Stimulated activated CD4-positive, alpha-beta T cell treated with anti-CD3 and anti-CD28 coated beads, Interleukin-12 subunit alpha, Interleukin-12 subunit beta, amount 100 ng/mL, for 4 hours (primary cell): ENCODE measurements at regions not wholly inside any gene's neighbourhood (a gene's known extent, or its start where the extent isn't known, plus 50 kb on each side); places are given as distances from the start of the nearest gene placed in this dataset.
"Not testable (repeated sequence)": the region's sequence is repeated elsewhere in the genome, so short reads cannot be mapped to it uniquely, and the experiment has no call there.

Experiments
- DNase-seq: peaks from one replicate; pipeline ENCODE4 v3.0.0-alpha.2; 2020

DNA sequence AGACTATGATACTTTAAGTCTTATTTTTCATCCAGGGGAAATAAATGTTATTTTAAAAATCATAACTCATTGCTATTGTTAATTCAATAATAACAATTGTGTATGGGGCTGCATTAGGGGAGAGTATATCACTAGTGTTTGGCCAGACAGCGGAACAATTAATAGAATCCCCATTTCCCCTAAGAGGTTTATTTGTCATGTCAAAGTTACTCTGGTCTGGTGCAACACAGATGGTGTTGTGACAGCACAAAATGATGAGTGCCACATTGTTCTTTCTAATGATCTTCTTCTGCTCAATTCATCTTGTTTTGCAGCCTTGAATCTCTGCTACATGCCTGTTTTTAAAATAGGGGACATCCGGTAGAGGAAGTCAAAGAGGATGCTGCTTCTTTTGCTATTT is 351.6 kb downstream of the NSUN3 start:
- DNase-seq = no peak

DNA sequence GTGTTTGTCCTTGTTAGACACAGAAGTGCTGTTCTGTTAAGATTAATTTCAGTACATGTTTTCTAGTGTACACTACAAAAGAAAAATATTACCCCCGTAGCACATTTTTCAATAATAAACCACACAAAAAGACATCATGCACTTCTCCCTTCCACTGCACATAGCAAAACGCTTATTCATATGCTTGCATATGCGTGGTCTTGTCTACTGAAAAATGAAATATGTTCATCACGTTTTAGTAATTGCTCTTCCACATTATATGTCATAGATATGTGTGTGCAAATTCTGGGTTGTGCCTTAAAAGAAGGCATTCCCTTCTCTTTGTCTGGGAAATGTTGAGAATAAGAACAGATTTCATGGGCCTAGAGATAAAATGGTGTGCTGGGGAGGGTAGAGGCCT is 353.9 kb downstream of the NSUN3 start:
- DNase-seq = no peak

DNA sequence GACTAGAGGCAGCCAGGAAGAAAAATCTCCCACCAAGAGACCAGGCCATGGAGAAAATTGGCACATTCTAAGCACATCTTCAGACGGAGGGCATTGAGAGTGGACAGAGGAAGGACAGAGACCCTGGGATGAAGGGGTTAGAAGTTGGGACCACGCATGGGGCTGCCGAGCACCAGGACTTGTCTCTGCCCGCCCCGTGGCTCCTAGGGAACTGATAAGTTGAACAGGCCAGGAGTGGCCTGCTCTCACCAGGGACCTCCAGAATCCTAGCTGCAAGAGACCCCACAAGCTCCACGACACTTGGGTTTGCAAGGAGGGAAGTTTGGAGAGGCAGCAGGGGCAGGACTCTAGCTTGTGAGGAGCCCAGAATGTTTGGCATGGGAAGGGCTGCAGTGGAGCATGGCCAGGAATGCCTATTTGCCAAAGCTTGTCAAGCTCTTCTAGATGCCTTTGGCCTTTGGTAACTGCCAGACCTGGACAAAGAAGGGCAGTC is 355.1 kb downstream of the NSUN3 start:
- no peak for DNase-seq

DNA sequence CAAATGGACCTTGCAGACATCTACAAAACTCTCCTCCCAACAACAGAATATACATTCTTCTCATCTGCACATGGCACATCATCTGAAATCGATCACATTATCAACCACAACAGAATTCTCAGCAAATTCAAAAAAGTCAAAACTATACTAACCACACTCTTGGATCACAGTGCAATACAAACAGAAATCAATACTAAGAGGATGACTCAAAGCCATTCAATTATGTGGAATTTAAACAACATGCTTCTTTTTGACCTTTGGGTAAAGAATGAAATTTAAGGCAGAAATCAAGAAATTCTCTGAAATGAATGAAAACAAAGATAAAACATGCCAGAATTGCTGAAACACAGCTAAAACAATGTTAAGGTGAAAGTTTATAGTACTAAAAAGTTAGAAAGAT is 358.1 kb downstream of the NSUN3 start:
- DNase-seq = no peak

DNA sequence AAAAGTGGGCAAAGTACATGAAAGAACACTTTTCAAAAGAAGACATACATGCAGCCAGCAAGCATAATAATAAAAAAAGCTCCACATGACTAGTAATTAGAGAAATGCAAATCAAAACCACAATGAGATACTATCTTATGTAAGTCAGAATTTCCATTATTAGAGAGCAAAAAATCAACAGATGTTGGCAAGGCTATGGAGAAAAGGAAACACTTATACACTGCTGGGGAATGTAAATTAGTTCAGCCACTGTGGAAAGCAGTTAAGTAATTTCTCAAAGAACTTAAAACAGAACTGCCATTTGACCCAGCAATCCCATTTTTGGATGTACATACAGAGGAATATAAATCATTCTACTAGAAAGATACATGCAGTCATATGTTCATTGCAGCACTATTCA is 360.7 kb downstream of the NSUN3 start:
- no peak for DNase-seq

DNA sequence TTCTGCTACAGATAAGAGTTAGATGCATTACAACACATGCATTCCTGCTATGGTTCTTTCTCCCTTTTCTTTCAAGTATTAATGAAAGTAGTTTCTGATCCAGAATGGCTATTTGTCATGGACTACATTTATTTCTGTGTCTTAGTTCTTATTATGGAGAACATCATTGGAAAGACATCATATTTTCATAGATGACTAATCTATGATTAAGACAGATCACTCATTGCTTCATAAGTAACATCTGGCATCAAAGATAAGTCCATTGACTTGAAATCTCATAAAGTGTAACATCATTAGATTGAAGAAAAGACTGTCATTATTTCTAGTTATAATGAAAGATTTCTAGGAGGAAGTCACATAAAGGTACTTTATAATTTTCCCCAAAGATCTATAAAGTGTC is 366.7 kb downstream of the NSUN3 start:
- DNase-seq = no peak

DNA sequence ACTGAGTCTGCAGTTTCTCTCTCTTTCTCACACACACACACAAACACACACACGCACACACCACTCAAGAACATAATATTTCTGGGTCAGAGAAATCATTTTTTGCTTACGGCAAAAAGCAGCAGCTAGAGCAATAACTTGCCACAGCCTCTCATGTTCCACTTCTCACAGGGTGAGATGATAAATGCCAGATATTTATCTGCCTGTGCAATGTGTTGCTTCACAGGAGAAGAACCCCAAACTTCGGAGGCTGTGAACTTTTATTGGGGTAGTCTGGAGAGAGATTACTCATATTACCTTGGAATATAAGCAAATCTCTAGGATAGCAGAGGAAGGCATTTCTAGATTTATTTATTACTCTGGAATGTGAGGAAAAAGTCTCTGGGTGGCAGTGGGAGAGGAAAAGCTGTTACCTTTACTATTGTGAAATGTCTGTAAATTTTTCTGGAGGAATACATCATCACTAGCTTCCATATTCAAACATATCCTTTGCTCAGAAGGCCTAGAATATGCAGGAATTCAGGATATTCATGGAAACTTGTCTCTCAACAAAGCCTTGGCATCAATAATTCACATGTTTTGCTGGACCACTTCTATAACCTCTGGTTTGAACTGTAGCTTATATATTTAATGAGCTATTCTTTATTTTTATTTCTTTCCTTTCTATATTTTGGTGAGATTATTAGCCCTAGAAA is 369.2 kb downstream of the NSUN3 start:
- no peak for DNase-seq

DNA sequence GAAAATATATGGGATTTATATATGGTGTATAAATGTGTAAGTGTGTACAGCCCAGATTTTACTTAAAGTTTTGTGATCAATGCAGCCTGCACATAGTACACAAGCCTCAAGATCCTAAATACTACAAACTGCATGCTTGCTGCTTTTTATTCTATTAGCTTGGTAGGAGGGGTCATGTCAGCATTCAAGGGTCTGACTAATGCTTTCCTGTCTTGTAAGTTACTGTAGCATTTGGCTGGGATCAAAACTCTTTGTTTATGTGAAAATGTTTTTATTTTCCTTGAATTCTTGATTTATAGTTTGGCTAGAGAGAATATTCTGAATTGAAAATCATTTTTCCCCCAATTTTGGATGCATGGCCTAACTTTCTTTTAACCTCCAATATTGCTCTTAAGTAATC is 370.9 kb downstream of the NSUN3 start:
- no peak for DNase-seq

DNA sequence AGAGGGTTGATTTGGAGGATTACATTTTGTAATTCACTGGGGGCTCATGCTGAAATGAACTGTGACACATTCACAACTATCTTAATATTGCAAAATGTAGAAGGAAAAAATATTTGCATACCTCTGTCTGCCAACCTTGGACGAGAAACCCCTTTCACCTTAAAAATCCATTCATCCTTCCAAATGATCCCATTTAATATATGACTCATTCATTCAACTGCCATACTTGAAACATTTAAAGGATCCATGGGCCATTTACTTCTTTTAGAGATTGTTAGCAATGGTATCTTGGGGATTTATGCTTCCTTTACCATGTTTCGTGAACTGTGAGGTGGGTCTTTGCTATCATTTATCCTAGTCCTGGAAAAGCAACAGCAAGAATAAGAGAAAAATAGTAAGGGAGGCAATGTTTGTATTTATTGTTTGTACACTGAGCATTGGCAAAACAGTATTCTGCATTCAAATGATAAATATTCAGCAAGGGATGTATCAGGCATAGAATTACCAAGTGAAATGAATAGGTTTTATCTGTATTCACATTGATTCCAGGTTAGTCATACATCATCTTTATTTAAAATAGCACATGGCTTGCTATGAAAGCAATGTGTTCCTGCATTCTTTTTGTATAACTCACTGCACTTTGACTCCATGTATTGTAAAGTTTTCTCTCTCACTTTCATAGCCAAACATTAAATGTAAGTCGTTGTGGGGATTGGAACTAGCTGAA is 378.1 kb downstream of the NSUN3 start:
- no peak for DNase-seq

DNA sequence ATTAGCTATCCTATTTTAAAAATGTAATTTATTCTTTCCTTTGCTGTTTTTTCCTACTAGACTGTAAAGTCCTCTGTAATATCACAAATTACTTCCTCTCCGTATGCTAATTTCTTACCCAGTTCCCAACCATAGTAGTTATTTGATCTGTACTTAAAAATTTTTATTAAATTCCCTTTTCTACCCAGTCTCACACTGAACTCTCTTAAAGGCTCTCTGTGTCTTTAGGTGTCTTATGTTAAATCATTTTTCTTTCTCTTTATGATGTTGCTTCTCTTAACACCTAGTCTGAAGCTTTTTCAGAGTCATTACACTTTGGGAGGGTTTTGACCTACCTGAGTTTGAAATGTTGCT is 378.6 kb downstream of the NSUN3 start:
- no peak for DNase-seq

DNA sequence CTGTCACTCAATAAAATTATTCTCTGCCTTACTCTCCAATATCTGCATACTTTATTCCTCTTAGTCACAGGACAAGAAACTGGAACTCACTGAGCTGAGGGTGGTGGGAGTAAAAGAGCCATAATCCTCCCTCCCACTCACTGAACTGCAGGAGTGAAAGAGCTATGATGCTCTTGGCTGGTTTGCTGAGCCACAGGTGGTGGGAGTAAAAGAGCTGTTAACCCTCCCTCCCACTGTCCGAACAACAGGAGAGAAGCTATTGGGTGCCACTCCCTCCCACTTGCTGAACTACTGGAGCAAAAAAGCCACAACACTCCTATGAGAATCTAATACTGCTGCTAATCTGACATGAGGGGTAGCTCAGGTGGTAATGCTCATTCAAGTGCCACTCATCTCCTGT is 391.0 kb downstream of the NSUN3 start:
- no peak for DNase-seq

DNA sequence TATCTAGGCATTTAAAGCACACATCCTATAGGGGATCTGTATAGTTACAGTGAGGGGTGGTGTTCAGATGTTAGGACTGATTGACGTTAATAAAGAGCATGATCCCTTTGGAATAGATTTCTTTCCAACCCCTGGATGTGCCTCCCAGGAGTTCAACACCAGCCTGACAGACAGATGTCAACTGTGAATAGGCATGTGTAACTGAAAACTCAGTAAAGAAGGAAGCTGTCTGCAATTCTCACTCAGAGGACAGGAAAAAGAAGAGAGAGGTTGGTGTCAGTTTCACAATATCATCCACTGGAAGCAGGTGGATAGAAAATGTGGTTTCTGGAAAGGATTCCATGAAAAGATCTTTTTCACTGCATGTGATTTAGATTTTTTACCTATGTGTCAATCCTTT is 396.3 kb downstream of the NSUN3 start:
- no peak for DNase-seq

DNA sequence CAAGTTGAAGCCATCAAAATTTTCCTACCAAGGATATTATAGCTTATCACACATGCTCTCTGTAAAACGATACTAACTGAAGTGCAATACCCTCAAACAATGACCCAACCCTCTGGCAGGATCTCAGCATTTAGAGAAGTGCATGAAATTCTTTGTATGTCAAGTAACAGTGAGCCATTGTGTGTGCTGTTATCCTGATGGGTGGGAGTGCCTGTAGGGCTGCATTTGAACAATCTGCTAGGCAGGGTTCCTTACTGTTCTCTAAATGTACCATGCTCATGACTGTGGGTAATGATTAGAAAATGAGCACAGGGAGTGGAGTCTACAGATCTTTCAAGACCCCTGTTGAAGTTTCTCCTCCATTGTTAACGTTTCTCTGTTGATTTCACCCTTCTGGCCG is 398.1 kb downstream of the NSUN3 start:
- DNase-seq = no peak

DNA sequence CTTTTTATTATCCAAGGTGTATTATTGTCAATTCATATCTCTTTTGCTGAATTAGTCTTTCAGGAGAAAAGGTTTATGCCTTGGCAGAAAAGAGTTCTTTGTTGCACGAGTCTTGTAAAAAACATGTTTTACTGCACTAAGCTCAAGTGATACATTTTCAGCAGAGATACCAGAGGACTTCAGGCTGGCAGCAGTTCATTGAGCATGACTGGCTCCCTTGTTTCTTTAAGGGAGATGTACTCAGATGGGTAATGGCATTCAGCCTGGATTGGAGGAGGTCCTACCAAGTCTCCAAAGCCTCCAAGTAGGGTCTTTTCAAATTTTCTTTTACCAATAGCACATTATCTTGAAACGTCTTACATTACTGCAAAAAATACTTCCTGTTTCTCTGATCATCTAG is 400.1 kb downstream of the NSUN3 start:
- no peak for DNase-seq

DNA sequence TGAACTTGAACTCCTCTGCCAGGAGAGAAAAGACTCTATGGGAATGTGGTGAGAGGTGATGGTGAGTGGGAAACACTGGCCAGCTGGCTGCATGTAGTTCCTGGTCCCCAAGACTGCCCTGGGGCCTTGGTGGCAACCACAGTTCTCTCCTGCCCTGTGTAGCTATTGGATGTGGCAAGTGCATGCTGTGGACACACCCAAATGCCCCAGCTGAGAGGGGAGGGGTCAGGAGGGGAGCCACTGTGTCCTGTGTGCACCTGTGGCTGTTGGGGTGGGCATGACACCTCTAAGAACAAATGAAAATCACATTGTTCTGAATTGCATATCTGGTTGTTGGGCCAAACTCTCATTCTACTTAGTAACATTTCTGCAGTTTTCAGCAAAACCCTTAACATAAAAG is 409.6 kb downstream of the NSUN3 start:
- DNase-seq = no peak

DNA sequence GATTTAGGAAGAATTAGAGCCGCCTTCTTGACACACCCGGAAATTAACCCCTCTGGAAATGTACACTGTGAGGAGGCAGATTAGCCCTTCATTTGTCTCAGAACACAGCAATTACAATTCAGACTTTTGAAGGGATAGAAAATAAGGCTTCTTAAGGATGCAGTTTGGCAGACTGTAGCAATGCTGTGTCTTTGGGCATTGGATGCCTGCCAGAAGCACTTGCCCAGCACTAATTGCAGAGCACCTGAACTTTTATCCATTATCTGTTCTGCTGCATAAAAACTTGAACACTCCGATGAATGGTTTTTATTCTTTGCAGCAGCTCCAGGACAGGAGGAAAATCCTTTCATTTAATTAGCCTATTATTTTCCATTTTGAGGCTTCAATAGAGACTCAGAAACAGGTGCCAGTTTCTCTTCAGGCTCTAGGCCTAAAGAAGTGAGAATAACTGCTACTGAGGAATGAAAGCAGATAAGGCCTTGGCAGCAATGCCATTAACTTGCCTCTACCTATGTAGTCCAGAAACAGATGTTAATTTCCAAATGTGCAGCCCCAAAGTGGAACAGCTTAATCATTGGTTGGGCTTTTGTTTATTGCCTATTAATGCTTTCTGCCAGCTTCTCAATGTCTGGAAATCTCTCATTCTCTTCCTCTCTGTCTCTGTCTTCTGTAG is 418.5 kb downstream of the NSUN3 start:
- no peak for DNase-seq

DNA sequence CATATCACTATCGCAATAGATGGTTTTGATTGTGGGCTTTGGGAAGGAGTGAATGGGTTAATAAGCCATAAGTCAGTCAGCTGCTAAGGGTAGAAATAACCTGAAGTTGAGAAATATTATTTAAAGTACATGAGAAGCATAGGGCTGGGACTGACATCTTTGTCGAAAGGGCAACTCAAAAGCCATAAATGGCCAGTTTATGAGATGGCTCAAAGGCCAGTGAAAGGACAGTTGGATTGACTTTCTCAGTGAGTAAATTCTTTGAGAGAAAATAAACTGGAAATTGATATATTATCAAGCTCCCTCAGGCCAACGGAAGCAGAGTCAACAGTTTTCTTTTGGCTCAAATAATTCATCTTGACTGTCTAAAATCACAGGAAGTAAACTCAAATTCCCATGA is 419.8 kb downstream of the NSUN3 start:
- DNase-seq = no peak

DNA sequence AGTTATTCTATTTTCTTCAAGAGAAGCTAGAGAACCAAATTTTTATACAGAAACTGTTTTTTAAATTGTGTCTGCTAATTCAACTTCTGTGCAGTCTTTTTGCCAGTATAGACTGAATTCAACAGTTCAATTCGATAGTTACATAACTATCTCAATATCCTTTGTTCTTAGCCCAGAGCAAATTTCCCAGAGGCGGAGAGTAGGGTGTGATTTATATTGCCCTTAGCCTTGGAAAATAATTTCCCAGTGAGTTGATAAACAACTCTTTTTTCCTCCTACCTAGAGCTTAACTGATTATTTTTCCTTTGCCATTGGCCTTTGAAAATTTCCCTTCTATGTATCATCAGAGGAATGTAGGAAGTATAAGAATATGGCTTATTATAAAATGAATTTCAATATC is 420.5 kb downstream of the NSUN3 start:
- no peak for DNase-seq

DNA sequence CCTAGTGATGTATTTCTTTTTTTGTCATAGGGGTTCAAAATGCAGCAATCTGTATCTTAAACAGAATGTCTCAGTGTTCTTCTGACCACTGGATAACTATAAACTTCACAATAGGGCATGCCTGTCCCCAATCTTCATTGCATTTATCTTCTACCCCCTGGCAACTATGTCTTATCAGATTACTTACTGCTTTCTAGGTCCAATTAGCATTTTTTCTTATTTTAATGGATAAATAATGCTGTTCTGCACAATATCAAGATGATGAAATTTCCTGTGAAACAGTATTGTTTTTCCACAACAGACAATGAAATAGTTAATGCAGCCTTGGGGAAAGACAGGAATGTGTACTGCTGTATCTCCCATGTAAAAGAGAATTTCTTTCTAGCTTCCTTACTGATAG is 432.1 kb downstream of the NSUN3 start:
- DNase-seq = no peak

DNA sequence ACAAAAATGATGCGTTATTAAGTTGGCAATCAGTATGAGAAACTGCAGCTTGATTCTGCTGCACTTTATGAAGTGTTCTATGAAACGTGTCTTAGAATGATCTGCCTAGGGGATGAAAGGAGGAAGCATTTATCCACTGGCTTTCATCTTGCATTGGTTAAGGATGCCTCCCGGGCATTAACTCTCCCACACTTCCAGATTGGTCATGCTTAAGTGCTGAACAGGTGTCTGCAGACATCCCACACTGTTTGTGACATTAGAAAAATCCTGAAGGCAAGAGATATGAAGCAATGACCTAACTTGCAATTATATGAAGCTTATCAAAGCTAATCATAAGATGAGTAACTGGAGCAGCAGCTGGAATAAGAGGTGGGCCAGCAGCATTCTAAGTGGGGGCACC is 437.3 kb downstream of the NSUN3 start:
- no peak for DNase-seq

DNA sequence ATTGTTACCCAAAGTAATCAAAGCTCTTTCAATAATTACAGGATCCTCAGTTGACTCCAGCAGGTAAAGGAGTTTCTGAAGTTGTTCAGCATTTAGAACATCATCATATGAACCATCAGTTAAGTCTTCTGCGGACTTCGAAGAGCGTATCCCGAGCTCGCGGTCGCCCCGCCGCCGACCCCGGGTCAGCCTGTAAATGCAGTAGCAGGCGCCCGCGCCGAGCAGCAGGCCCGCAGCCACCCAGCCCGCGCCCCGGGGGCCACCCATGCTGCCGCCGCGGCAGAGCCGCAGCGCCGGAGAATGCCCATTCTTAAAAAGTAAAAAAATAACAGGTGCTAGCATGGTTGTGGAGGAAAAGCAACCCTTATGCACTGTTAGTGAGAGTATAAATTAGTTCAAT is 444.5 kb downstream of the NSUN3 start:
- DNase-seq = not testable (repeated sequence)

DNA sequence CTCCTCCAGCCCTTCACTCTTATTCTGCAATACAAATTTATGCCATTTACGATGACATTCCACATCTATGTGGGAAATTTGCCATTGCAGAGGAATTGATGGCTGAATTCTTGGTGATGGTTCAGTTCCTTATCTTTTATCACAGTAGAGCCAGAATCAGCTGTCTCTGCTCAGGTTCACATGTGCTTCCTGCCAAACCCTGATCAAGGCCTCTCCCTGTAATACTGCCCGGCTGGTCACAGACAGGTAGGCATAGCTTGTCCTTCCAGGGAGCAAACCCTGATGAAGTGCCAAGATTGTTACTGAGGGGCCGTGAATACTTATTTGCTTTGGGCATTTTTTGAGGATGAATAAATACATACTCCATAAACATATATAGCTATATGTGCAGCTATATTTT is 450.0 kb downstream of the NSUN3 start:
- no peak for DNase-seq

DNA sequence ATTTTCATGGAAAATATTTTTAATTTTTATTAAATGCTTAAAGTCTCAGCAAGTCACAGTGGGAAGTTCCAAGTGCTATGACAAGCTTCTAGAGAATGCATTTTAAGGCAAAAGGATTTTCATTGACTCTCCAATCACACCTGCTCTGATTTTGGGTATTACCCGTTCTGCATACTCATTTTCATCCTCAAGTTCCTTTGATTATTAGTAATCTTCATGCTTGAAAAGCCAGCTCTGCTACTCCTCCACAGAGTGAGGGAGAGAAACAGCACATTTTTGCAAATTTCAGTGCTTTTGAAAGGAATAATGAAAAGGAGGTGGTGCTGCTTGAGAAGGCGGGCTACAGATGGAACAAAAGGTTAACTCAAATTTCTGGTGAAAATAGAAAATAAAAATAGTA is 450.7 kb downstream of the NSUN3 start:
- no peak for DNase-seq

DNA sequence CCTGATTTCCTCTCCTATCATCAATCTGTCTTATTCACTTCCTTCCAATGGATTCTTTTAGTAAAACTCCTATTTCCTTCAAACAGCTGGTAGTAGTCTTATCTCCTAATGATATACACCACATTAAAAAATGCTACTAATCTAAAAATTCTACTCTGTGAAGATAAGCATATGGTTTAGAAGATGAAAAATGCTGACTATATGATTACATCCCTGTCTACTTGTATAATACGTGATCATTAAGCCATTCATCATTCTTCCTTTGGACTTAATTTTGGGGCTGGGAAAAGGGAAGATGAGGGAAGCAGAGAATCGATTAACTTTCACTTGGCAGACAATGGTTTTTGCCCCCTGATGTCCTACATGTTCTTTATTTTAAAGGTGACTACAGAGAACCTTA is 453.1 kb downstream of the NSUN3 start:
- DNase-seq = no peak
